IPS-15b (cell line): ENCODE measurements at regions not wholly inside any gene's neighbourhood (a gene's known extent, or its start where the extent isn't known, plus 50 kb on each side); places are given as distances from the start of the nearest gene placed in this dataset.

Source experiments
- H3K27me3 ChIP-seq: one replicate; pipeline ENCODE4 v1.6.1; 2013; ENCODE audit warnings: low read length; ENCODE audit not compliant: control insufficient read depth, insufficient read depth
- H3K36me3 ChIP-seq: one replicate; pipeline ENCODE4 v1.6.1; 2013; ENCODE audit warnings: low read length; ENCODE audit not compliant: control insufficient read depth, insufficient read depth
- H3K4me1 ChIP-seq: one replicate; pipeline ENCODE4 v1.6.1; 2013; ENCODE audit warnings: mild to moderate bottlenecking, low read length; ENCODE audit not compliant: control insufficient read depth, insufficient read depth
- H3K4me3 ChIP-seq: one replicate; pipeline ENCODE4 v1.5.1; 2013; ENCODE audit warnings: low read depth, low read length
- H3K9ac ChIP-seq: one replicate; pipeline ENCODE4 v1.6.1; 2013; ENCODE audit warnings: low read depth, mild to moderate bottlenecking, low read length
- H3K9me3 ChIP-seq: one replicate; pipeline ENCODE4 v1.6.1; 2013; ENCODE audit warnings: mild to moderate bottlenecking, low read length; ENCODE audit not compliant: control insufficient read depth, insufficient read depth

DNA sequence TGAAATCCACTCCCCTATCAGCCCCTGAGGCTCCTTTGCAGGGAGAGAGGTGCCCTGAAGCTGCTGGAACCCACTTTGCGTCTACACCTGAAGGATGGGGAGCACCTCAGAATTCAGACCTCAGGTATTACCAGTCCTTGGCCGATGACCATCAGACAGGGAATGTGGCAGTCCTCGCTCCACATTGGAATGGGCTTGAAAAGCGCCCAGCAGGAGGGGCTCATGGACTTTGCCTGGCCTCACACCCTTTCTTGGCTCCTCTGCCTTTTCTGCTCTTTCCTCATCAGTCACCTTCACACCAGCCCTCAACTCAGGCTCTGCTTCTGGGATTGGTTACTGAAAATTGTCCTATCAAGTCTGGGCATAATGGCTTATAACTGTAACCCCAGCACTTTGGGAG, 83.9 kb downstream of the BARX1 start:
- H3K9ac ChIP-seq: no peak overlapping the region
- no peak overlapping the region for H3K4me3 ChIP-seq
- peaks cover 8% of the 10 kb centered on the region for H3K4me1 ChIP-seq
- peaks cover 15% of the 10 kb centered on the region for H3K9me3 ChIP-seq
- no peaks in the 10 kb centered on the region for H3K27me3 ChIP-seq
- H3K36me3 ChIP-seq: no peaks in the 10 kb centered on the region

DNA sequence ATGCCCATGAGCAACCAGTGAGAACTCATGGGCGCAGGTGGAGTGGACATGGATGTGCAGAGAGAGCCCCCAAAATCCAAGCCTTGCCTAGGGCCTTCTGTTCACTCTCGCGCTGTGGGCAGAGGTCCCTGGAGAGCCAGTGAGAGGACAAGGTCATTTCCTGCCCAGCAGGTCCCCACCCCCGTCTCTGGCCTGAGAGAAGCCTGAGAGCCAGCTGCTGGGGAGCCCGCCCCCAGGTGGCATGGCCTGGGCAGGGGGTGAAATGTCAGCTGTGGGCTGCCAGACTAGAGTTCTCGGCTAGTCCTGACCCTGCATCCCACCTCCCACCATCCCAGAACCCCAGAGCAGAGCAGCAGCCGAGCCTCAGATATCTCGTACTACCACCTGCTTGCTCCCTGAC, 85.3 kb downstream of the BARX1 start:
- Histone ChIP-seq H3K9ac (no peak overlapping the region), H3K4me3 (no peak overlapping the region), H3K36me3 (no peaks in the 10 kb centered on the region), H3K27me3 (peaks cover 2% of the 10 kb centered on the region), H3K9me3 (peaks cover 8% of the 10 kb centered on the region), H3K4me1 (peaks cover 8% of the 10 kb centered on the region)

DNA sequence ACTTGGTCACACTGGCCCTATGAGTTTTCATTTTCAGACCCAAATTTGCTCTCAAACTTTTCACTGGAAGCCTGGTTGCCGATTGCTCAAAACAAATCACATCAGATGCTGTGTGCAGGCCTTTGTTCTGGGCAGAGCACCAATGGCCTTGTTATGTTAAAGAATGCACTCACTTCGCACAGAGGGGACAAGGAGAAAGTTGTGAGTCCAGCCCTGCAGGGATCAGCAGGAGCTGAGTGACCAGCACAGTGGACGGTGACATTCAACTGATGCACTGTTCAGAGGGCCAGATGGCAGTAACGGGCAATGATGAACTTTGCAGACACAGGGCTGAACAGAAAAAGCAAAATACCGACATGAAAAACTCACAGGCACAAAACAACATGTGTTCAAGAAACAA, 86.1 kb downstream of the BARX1 start:
- no peak overlapping the region for H3K4me3 ChIP-seq
- H3K4me1 ChIP-seq: peaks cover 9% of the 10 kb centered on the region
- H3K9ac ChIP-seq: no peak overlapping the region
- no peaks in the 10 kb centered on the region for H3K36me3 ChIP-seq
- H3K9me3 ChIP-seq: peaks cover 1% of the 10 kb centered on the region
- peaks cover 2% of the 10 kb centered on the region for H3K27me3 ChIP-seq

DNA sequence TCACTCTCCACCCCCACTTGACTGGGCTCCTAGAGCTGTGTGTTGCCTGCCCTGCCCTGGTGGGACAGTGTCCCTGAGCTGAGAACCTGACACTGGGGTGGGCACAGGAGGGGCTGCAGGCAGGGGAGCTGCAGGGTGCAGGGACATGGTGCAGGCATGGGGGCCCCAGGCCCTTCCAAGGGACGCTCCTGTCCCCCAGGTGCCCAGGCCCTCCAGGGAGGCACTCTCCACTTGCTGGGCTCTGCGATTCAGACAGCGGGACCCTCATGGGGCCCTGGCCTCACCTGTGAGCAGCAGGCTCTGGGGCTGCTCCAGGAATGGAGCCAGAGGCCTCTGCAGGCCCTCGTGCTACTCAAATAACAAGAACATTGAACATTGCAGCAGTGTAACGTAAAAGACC, 89.4 kb downstream of the BARX1 start:
- H3K36me3 ChIP-seq: no peaks in the 10 kb centered on the region
- H3K4me3 ChIP-seq: no peak overlapping the region
- no peak overlapping the region for H3K9ac ChIP-seq
- H3K9me3 ChIP-seq: no peaks in the 10 kb centered on the region
- H3K27me3 ChIP-seq: peaks cover 7% of the 10 kb centered on the region
- H3K4me1 ChIP-seq: peaks cover 13% of the 10 kb centered on the region

DNA sequence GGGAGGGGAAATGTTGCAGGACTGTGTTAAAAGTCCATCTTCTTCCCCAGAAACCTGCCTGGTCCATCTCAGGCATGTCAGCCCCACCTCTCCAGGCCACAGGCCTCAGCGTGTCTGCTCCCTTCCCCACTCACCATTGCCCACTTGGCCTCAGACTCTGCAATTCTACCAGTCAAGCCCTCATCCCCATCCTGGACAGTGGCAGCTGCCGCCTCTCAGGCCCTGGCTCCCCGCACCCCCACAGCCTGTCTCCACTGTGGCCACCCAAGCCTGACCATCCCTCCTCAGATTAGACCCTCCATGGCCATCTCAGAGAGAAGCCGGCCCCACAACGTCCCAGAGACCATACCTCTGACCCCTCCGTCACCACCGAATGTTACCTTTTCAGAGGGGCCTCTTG, 89.9 kb downstream of the BARX1 start:
- Histone ChIP-seq H3K36me3 (no peaks in the 10 kb centered on the region), H3K4me1 (peaks cover 13% of the 10 kb centered on the region), H3K9ac (no peak overlapping the region), H3K9me3 (no peaks in the 10 kb centered on the region), H3K27me3 (peaks cover 7% of the 10 kb centered on the region), H3K4me3 (no peak overlapping the region)

DNA sequence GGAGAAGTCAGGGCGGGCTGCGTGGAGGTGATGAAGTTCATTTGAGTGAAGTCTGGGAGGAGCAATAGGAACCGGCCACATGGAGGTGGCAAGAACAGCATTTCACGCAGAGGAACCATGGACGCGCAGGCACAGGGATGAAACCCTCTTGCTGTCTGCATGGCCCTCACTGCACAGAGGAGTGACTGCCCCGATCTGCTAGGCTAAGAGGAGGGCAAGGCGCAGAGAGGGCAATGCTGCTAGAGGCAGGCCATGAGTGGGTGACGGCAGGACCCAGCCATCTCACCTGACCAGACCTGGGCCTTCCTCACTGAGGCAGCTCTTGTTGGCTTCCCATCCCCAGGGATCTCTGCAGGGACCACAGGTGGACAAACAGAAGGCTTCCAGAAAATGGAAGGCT, 90.3 kb downstream of the BARX1 start:
- Histone ChIP-seq H3K36me3 (no peaks in the 10 kb centered on the region), H3K9ac (no peak overlapping the region), H3K9me3 (no peaks in the 10 kb centered on the region), H3K27me3 (peaks cover 7% of the 10 kb centered on the region), H3K4me3 (no peak overlapping the region), H3K4me1 (peaks cover 13% of the 10 kb centered on the region)

DNA sequence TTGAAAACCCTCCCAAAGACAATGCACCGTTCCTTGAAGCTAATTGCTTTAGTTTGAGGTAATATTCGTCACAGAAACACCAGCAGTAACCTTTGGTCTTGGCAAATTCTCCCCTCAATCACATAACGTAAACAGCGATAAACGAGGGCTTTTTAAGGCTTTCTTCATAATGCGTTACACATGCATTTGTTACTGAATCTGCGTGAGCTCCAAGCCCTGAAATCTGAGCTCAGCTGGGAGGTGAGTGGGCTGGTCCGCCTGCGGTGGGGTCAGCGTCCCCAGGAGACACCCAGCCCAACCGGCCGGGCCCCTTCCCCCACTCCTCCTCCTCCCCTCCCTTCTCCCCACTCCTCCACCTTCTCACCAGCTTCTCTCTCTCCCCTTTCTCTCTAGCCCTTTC, 91.1 kb downstream of the BARX1 start:
- H3K9ac ChIP-seq: no peak overlapping the region
- H3K4me1 ChIP-seq: peaks cover 7% of the 10 kb centered on the region
- H3K9me3 ChIP-seq: no peaks in the 10 kb centered on the region
- peaks cover 7% of the 10 kb centered on the region for H3K27me3 ChIP-seq
- no peak overlapping the region for H3K4me3 ChIP-seq
- H3K36me3 ChIP-seq: no peaks in the 10 kb centered on the region

DNA sequence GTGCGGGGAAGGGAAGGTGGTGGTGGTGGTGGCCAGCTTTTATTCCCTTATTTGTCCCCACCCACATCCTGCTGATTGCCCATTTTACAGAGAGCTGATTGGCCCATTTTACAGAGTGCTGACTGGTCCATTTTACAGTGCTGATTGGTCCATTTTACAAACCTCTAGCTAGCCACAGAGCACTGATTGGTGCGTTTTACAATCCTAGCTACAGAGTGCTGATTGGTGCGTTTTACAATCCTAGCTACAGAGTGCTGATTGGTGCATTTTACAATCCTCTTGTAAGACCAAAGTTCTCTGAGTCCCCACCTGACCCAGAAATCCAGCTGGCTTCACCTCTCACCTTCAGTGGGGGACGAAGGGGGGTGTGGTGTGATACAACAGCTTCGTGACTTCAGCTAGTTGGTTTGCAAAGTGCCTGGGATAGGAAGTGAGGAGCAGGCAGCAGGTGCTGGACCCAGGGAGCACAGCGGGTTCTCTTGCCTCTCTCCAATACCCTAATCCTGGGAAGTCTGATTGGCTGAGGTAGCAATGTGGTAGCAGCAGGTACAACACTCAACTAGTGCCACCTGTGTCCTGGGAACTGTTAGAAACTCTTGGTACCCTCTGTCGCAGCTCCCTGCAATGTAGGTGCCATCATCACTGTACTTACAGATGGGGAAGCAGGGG, 92.1 kb downstream of the BARX1 start:
- Histone ChIP-seq H3K4me1 (peaks cover 5% of the 10 kb centered on the region), H3K36me3 (no peaks in the 10 kb centered on the region), H3K9ac (no peak overlapping the region), H3K9me3 (no peaks in the 10 kb centered on the region), H3K4me3 (no peak overlapping the region), H3K27me3 (peaks cover 7% of the 10 kb centered on the region)

DNA sequence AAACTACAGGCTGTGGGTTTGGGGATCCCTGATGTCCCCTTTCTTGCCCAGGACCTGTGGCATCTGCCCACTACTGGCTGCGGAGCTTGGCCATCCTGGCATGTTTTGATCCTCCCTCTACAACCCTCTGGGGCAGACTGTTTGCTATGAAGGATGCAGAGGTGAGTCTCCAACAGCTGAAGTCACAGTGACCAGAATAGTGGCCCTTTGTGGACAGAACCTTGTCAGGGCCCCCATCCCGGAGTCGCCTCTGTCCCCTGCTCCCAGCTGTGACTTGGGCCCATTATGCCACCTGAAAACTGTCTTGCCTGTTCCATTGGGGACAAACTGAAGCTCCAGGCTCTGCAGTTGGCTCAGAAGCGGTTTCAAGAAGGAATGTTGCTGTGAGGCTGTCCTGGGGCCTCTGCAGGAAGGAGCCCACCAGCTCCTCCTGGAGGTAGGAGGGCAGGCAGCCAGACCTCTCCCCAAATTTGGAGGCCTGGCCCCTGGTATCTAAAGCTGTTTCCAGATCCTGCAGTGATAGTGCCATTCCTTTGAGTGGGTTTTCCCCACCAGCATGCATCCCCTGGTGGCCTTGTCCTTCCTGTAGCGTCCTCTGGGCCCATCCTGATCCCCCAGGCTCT, 93.3 kb downstream of the BARX1 start:
- H3K9ac ChIP-seq: no peak overlapping the region
- H3K4me3 ChIP-seq: no peak overlapping the region
- H3K36me3 ChIP-seq: no peaks in the 10 kb centered on the region
- H3K27me3 ChIP-seq: peaks cover 7% of the 10 kb centered on the region
- peaks cover 5% of the 10 kb centered on the region for H3K4me1 ChIP-seq
- H3K9me3 ChIP-seq: no peaks in the 10 kb centered on the region

DNA sequence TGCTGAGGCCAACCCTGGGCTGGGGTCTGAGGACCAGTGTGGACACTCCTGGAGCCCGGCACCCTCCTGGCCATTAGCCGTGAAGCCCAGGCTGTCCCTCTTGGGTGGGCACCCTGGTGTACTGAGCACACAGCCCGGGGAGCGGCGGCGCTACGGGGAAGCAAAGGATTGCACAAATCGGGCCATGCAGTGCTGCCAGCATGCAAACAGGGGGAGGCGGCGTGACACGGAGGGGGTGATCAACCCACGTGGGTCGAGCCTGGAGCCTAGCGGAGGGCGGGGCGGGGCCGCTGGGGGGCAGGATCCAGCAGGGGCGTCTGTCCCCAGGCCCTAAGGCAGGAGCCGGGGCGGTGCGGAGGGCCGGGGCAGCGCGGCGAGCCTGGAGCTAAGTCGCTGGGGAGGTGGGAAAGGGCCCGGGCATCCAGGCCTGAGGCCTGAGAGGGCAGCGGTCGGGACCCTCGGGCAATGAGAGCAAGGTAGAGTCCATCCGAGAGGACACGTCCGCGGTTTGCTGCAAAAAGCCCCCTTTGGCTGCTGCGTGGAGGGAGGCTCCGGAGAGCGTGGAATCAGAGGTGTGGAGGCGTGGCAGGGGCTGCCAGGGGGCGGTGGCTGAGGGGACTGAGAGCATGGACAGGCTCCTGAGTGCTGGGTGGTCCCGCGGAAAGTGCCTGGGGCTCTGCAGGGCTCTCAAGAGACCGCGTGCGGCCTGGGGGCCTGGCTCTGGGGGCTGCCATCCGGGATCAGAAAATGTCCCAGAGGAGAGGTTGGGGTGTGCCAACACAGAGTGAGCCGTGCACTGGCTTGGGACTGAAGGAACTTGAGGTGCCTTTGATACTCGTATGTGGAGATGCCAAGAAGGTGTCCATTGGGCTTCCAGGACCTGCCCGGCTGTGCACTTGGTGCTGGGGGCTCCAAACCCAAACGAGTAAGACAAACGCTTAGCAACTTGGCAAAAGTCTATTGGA, 94.2 kb downstream of the BARX1 start:
- H3K36me3 ChIP-seq: no peaks in the 10 kb centered on the region
- H3K27me3 ChIP-seq: peaks cover 7% of the 10 kb centered on the region
- H3K9me3 ChIP-seq: no peaks in the 10 kb centered on the region
- no peak overlapping the region for H3K9ac ChIP-seq
- H3K4me1 ChIP-seq: peaks cover 5% of the 10 kb centered on the region
- H3K4me3 ChIP-seq: peak overlapping the region; percentile 32

DNA sequence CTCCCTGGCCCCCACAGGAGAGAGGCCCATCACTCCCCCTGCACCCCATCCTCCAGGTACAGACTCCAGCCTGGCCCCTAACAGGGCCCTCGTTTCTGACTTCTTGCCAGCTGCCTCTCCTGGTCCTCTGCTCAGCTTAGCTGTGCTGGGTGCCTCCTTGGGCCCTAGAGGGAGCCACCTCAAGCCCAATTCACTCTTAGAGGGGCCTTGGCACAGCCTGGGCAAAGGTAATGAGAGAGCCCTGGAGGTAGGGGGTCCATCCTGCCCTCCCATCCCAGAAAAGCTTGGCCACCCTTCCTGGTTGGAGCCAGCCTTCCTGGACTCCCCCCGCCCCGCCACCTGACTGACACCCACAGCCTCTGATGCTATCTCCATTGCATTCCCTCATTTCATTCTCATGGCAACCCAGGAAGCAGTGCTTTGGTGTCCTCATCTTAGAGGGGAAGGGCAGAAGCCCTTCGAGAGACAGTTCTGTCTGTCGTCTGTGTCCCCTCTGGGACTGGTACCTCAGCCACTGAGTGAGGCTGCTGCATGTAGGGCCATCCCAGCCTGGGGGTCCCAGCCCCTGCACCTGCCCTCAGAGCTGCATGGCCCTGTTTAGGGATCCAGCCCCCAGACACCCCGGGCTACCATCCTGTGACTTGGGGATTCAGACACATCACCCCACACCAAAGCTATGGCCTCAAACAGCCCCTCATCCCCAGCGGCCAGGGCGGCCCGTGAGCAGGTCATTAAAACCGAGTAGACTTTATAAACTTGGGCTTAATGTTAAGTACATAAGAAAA, 95.5 kb downstream of the BARX1 start:
- Histone ChIP-seq H3K4me3 (no peak overlapping the region), H3K36me3 (no peaks in the 10 kb centered on the region), H3K27me3 (peaks cover 5% of the 10 kb centered on the region), H3K4me1 (peaks cover 5% of the 10 kb centered on the region), H3K9ac (no peak overlapping the region), H3K9me3 (no peaks in the 10 kb centered on the region)
